Gastrocnemius medialis (tissue), 4 donors: ENCODE measurements at regions not wholly inside any gene's neighbourhood (a gene's known extent, or its start where the extent isn't known, plus 50 kb on each side); places are given as distances from the start of the nearest gene placed in this dataset.

Experiments used
- ATAC-seq, 2 donors: fragments of 150-250 bp; one replicate each; pipeline ENCODE4 v1.9.1; 2016
- DNase-seq, 2 donors: peaks; one replicate each; pipeline ENCODE4 v3.0.0-alpha.2; 2019
- H3K27ac ChIP-seq, 4 donors: fragments of 200-600 bp; sonication (generic); 1 replicate in 1 of 4; 2 replicates in 3 of 4; pipeline ENCODE4 v1.5.1; 2016 to 2018; ENCODE audit warnings: mild to moderate bottlenecking in 2 of 4, moderate library complexity in 1 of 4
- H3K27me3 ChIP-seq, 3 donors: fragments of 200-600 bp; sonication (generic) in 2 of 3; 1 replicate in 1 of 3; 2 replicates in 2 of 3; pipeline versions ENCODE4 v1.5.1 to v1.6.0; 2016 to 2019; ENCODE audit warnings: mild to moderate bottlenecking in 1 of 3, moderate library complexity in 1 of 3
- H3K36me3 ChIP-seq, 2 donors: fragments of 200-600 bp; sonication (generic) in 1 of 2; one replicate each; pipeline ENCODE4 v1.5.1; 2017 to 2018
- H3K4me1 ChIP-seq, 2 donors: fragments of 200-600 bp; sonication (generic) in 1 of 2; one replicate each; pipeline ENCODE4 v1.5.1; 2016 to 2017; ENCODE audit warnings: mild to moderate bottlenecking in 2 of 2
- H3K4me3 ChIP-seq, 4 donors: fragments of 200-600 bp; sonication (generic) in 3 of 4; 1 replicate in 1 of 4; 2 replicates in 3 of 4; pipeline ENCODE4 v1.5.1; 2016 to 2019; ENCODE audit warnings: mild to moderate bottlenecking in 2 of 4
- H3K9me3 ChIP-seq, 3 donors: fragments of 200-600 bp; sonication (generic) in 2 of 3; 1 replicate in 1 of 3; 2 replicates in 2 of 3; pipeline ENCODE4 v1.5.1; 2016 to 2019
- CTCF ChIP-seq, 5 experiments: fragments of 450-650 bp in 3 of 5; fragments of 200-600 bp in 2 of 5; sonication (generic) in 2 of 5; IDR thresholded peaks in 4 of 5; conservative IDR thresholded peaks in 1 of 5; 1 replicate in 4 of 5; 2 replicates in 1 of 5; pipeline ENCODE4 v1.5.1; 2016 to 2019; ENCODE audit warnings: antibody characterized with exemption in 5 of 5, mild to moderate bottlenecking in 3 of 5, moderate library complexity in 3 of 5
- POLR2A ChIP-seq, 2 donors: fragments of 450-650 bp; IDR thresholded peaks; one replicate each; pipeline ENCODE4 v1.6.1; 2017; ENCODE audit warnings: antibody characterized with exemption in 2 of 2, mild to moderate bottlenecking in 2 of 2, moderate library complexity in 2 of 2
- in situ Hi-C, 4 donors: fragments of 200-750 bp; cut with MboI; loops; one replicate each; pipeline versions ENCODE4 v1.15.0 to v1.8.0; 2017; ENCODE audit warnings: low sequenced_read_pairs in 4 of 4
- intact Hi-C: fragments of 100-400 bp; cut with DNase I; formaldehyde crosslinking; loops from one replicate; pipeline ENCODE4 v1.15.1; 2023; ENCODE audit warnings: low total_unique reads

GRCh38 chr7:390761-391410, 100.9 kb downstream of the FOXL3 start:
- in situ Hi-C loops (no loop called here), intact Hi-C loops (no loop called here)

GRCh38 chr7:391411-391951, 101.5 kb downstream of the FOXL3 start:
- Histone ChIP-seq H3K4me1 (no peaks in the 10 kb centered on the region), H3K36me3 (no peaks in the 10 kb centered on the region), H3K27ac (no peak overlapping the region), H3K9me3 (no peaks in the 10 kb centered on the region), H3K27me3 (peaks cover 0 to 6% (median 0%) of the 10 kb centered on the region in 3 donors), H3K4me3 (no peak overlapping the region)
- TF ChIP-seq CTCF (IDR thresholded peaks at IDR 0.05 in 4 of 5, conservative IDR thresholded peaks at IDR 0.05 in 1 of 5) (no peak), POLR2A (IDR thresholded peaks at IDR 0.05) (no peak)
- intact Hi-C loops: no loop called here
- DNase-seq (peak in 1 of 2 donors; percentile 5), ATAC-seq (no peak)
- in situ Hi-C loops: no loop called here

More at GRCh38 chr7:390761-391410, 100.9 kb downstream of the FOXL3 start:
- no peaks in the 10 kb centered on the region for H3K9me3 ChIP-seq
- no peak for ATAC-seq
- H3K36me3 ChIP-seq: no peaks in the 10 kb centered on the region
- no peak overlapping the region for H3K4me3 ChIP-seq
- peaks cover 0 to 6% (median 0%) of the 10 kb centered on the region in 3 donors for H3K27me3 ChIP-seq
- DNase-seq: no peak
- no peaks in the 10 kb centered on the region for H3K4me1 ChIP-seq
- TF ChIP-seq CTCF (IDR thresholded peaks at IDR 0.05 in 4 of 5, conservative IDR thresholded peaks at IDR 0.05 in 1 of 5): no peak
- no peak for TF ChIP-seq POLR2A (IDR thresholded peaks at IDR 0.05)
- H3K27ac ChIP-seq: no peak overlapping the region

- Histone ChIP-seq H3K4me3 (no peak overlapping the region), H3K36me3 (no peaks in the 10 kb centered on the region), H3K27ac (no peak overlapping the region), H3K9me3 (no peaks in the 10 kb centered on the region), H3K27me3 (peaks cover 0 to 6% (median 0%) of the 10 kb centered on the region in 3 donors), H3K4me1 (no peaks in the 10 kb centered on the region)
- TF ChIP-seq POLR2A (IDR thresholded peaks at IDR 0.05) (no peak), CTCF (IDR thresholded peaks at IDR 0.05 in 4 of 5, conservative IDR thresholded peaks at IDR 0.05 in 1 of 5) (no peak)
- ATAC-seq (no peak), DNase-seq (no peak)
- intact Hi-C loops: no loop called here
- in situ Hi-C loops: no loop called here
Measured at GRCh38 chr7:391961-392524, 102.1 kb downstream of the FOXL3 start.

- H3K36me3 ChIP-seq: no peaks in the 10 kb centered on the region
- intact Hi-C loops: no loop called here
- no peak overlapping the region for H3K27ac ChIP-seq
- no peak for ATAC-seq
- in situ Hi-C loops: no loop called here
- no peaks in the 10 kb centered on the region for H3K4me1 ChIP-seq
- H3K9me3 ChIP-seq: peaks cover 0 to under 1% (median 0%) of the 10 kb centered on the region in 3 donors
- TF ChIP-seq POLR2A (IDR thresholded peaks at IDR 0.05) (no peak), CTCF (IDR thresholded peaks at IDR 0.05 in 4 of 5, conservative IDR thresholded peaks at IDR 0.05 in 1 of 5) (no peak)
- peaks cover 0 to 4% (median 0%) of the 10 kb centered on the region in 3 donors for H3K27me3 ChIP-seq
- DNase-seq: no peak
- no peak overlapping the region for H3K4me3 ChIP-seq
Measured at GRCh38 chr7:392822-393221, 102.9 kb downstream of the FOXL3 start.
